ENCODE measurements at regions not wholly inside any gene's neighbourhood (a gene's known extent, or its start where the extent isn't known, plus 50 kb on each side); places are given as distances from the start of the nearest gene placed in this dataset.

DNA sequence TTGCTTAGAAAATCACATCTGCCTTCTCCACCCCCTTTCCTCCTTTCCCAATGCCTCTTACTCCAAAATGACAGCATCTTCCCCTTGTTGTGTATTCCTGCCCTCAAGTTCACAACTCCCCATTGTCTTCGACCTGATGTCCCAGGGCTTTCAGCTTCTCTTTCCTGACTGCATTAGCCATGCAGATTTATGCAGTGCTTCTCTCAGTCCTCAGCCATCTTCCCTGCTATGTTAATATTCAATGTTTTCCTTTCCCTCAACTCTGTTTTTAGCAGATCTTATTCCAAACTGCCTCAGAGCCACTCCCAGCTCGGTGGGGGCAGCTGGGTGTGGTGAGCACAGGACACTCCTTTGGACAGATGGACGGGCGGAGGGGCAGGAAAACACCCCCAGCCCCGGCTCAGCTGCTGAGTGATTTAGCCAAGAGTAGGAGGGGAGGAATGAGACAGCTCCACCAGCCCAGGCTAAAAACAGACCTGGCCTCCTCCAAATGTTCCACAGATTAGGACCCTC lies 71.0 kb downstream of the CD2 start:
- Histone ChIP-seq H3F3A (ENCODE audit: low read depth) (peaks cover 5% of the 10 kb centered on the region; the same call in 1 of the 2 replicates), H2AFZ (ENCODE audit: low read length) (no peak overlapping the region), H3K27me3 (ENCODE audit: insufficient read depth, low read length, poor library complexity, severe bottlenecking) (no peaks in the 10 kb centered on the region), H3K9ac (ENCODE audit: low read depth, low read length, poor library complexity, severe bottlenecking) (peak overlapping the region; percentile 56), H3K4me1 (ENCODE audit: insufficient read depth, low read length, poor library complexity, severe bottlenecking) (peaks cover 52% of the 10 kb centered on the region), H3K4me3 (ENCODE audit: low read length, poor library complexity, severe bottlenecking) (no peak overlapping the region), H4K20me1 (ENCODE audit: insufficient read depth, low read length, poor library complexity, severe bottlenecking) (no peaks in the 10 kb centered on the region), H3K4me2 (ENCODE audit: low read depth, low read length, poor library complexity, severe bottlenecking) (peak overlapping the region; percentile 28), H3K9me2 (replicated peaks; ENCODE audit: low read depth, low read length) (no peaks in the 10 kb centered on the region), H3K9me3 (ENCODE audit: insufficient read depth, low read depth, low read length) (no peaks in the 10 kb centered on the region), H3K36me3 (ENCODE audit: insufficient read depth, low read length) (no peaks in the 10 kb centered on the region), H3K79me2 (ENCODE audit: insufficient read depth, low read length) (no peaks in the 10 kb centered on the region)
- TF ChIP-seq CTCF (conservative IDR thresholded peaks at IDR 0.05; ENCODE audit: low read length) (no peak), EZH2phosphoT487 (IDR thresholded peaks at IDR 0.05; ENCODE audit: borderline replicate concordance) (no peak)

GRCh38 chr1:116825720-116826438 lies 71.6 kb downstream of the CD2 start:
- Histone ChIP-seq H3K4me3 (ENCODE audit: low read length, poor library complexity, severe bottlenecking) (peak overlapping the region; percentile 3), H3K4me2 (ENCODE audit: low read depth, low read length, poor library complexity, severe bottlenecking) (peak overlapping the region; percentile 67), H3F3A (ENCODE audit: low read depth) (peaks cover 5% of the 10 kb centered on the region; the same call in 1 of the 2 replicates), H3K4me1 (ENCODE audit: insufficient read depth, low read length, poor library complexity, severe bottlenecking) (peaks cover 52% of the 10 kb centered on the region), H3K9me2 (replicated peaks; ENCODE audit: low read depth, low read length) (no peaks in the 10 kb centered on the region), H4K20me1 (ENCODE audit: insufficient read depth, low read length, poor library complexity, severe bottlenecking) (no peaks in the 10 kb centered on the region), H3K9me3 (ENCODE audit: insufficient read depth, low read depth, low read length) (no peaks in the 10 kb centered on the region), H3K27me3 (ENCODE audit: insufficient read depth, low read length, poor library complexity, severe bottlenecking) (no peaks in the 10 kb centered on the region), H2AFZ (ENCODE audit: low read length) (peak overlapping the region; percentile 57; the same call in 1 of the 2 replicates), H3K79me2 (ENCODE audit: insufficient read depth, low read length) (no peaks in the 10 kb centered on the region), H3K36me3 (ENCODE audit: insufficient read depth, low read length) (no peaks in the 10 kb centered on the region), H3K9ac (ENCODE audit: low read depth, low read length, poor library complexity, severe bottlenecking) (peak overlapping the region; percentile 56)
- TF ChIP-seq EZH2phosphoT487 (IDR thresholded peaks at IDR 0.05; ENCODE audit: borderline replicate concordance) (no peak), CTCF (conservative IDR thresholded peaks at IDR 0.05; ENCODE audit: low read length) (0 out of 2 replicates have a peak, but pooled peaks have one; percentile 16)

DNA sequence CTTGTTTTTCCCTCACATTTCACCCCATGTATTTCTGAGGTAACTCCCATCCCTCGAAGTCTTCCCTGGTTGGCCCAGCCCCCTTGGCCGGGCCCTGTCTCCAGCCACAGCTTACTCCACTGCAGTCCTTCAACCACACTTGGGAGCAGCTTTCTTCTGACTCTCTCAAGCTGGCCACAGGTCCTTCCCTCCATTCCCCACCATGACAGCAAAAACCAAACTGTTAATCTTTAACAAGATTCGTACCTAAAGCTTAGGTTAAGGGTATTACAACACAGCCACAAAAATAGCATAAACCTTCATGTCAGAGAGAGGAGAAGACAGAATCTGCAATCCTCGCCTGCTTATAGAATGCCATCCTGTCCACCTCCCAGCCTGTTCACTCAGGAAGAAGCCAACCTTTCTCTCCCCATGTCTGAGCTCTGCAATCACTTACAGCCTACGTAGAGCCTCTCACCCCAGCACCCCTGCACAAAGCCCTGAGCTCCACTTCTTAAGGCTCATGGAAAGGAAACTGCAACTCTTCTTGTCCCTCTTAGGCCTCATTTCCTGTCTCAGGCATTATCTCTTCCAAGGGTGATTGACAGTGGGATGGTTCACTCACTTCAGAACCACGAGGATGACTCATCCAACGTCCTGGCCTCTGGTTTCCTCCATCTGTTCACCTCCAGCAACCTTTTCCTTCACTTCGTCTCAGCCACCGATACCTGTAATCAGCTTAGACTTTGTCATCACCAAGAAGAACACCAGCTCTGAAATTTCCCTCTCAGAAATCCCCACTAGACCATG lies 72.8 kb downstream of the CD2 start:
- H2AFZ ChIP-seq (ENCODE audit: low read length), result peak overlapping the region; percentile 57
- peak overlapping the region; percentile 53 for H3K4me3 ChIP-seq (ENCODE audit: low read length, poor library complexity, severe bottlenecking)
- H3K9me3 ChIP-seq (ENCODE audit: insufficient read depth, low read depth, low read length), result no peaks in the 10 kb centered on the region
- H3K9ac ChIP-seq (ENCODE audit: low read depth, low read length, poor library complexity, severe bottlenecking), result peak overlapping the region; percentile 56
- H3K27me3 ChIP-seq (ENCODE audit: insufficient read depth, low read length, poor library complexity, severe bottlenecking), result no peaks in the 10 kb centered on the region
- H4K20me1 ChIP-seq (ENCODE audit: insufficient read depth, low read length, poor library complexity, severe bottlenecking), result no peaks in the 10 kb centered on the region
- peaks cover 5% of the 10 kb centered on the region; the same call in 1 of the 2 replicates for H3F3A ChIP-seq (ENCODE audit: low read depth)
- peak overlapping the region; percentile 67 for H3K4me2 ChIP-seq (ENCODE audit: low read depth, low read length, poor library complexity, severe bottlenecking)
- H3K9me2 ChIP-seq (replicated peaks; ENCODE audit: low read depth, low read length), result no peaks in the 10 kb centered on the region
- TF ChIP-seq EZH2phosphoT487 (IDR thresholded peaks at IDR 0.05; ENCODE audit: borderline replicate concordance) (no peak), CTCF (conservative IDR thresholded peaks at IDR 0.05; ENCODE audit: low read length) (no peak)
- H3K4me1 ChIP-seq (ENCODE audit: insufficient read depth, low read length, poor library complexity, severe bottlenecking), result peaks cover 52% of the 10 kb centered on the region
- no peaks in the 10 kb centered on the region for H3K36me3 ChIP-seq (ENCODE audit: insufficient read depth, low read length)
- no peaks in the 10 kb centered on the region for H3K79me2 ChIP-seq (ENCODE audit: insufficient read depth, low read length)
